GM23338 (cell line): ENCODE measurements at regions not wholly inside any gene's neighbourhood (a gene's known extent, or its start where the extent isn't known, plus 50 kb on each side); places are given as distances from the start of the nearest gene placed in this dataset.
"Not testable (repeated sequence)": the region's sequence is repeated elsewhere in the genome, so short reads cannot be mapped to it uniquely, and the experiment has no call there.

ENCODE experiments used
- ATAC-seq: fragments of 200-7000 bp; cut with Tn5 transposase; 3 replicates; pipeline ENCODE4 v1.9.1; 2020
- DNase-seq: peaks from one replicate; pipeline ENCODE4 v3.0.0-alpha.2; 2015; ENCODE audit warnings: low spot score
- H2AFZ ChIP-seq: fragments of 200-600 bp; sonication (generic); 2 replicates; pipeline ENCODE4 v1.8.0; 2016; ENCODE audit warnings: antibody characterized with exemption, mild to moderate bottlenecking, moderate library complexity
- H3F3A ChIP-seq: fragments of 200-600 bp; sonication (generic); replicated peaks from 2 replicates; pipeline ENCODE4 v1.8.0; 2017; ENCODE audit warnings: antibody characterized with exemption, mixed run types, low read depth
- H3K27ac ChIP-seq: fragments of 200-600 bp; sonication (generic); 2 replicates; pipeline ENCODE4 v1.6.1; 2016; ENCODE audit warnings: low read depth
- H3K27me3 ChIP-seq: fragments of 200-600 bp; sonication (generic); 2 replicates; pipeline ENCODE4 v1.8.0; 2016; ENCODE audit warnings: mild to moderate bottlenecking, mixed run types, moderate library complexity; ENCODE audit not compliant: insufficient read depth
- H3K36me3 ChIP-seq: fragments of 200-600 bp; sonication (generic); 2 replicates; pipeline ENCODE4 v1.8.0; 2016; ENCODE audit warnings: mild to moderate bottlenecking; ENCODE audit not compliant: insufficient read depth
- H3K4me1 ChIP-seq: fragments of 200-600 bp; sonication (generic); 2 replicates; pipeline ENCODE4 v1.8.0; 2016; ENCODE audit warnings: mild to moderate bottlenecking, moderate library complexity; ENCODE audit not compliant: insufficient read depth
- H3K4me2 ChIP-seq: fragments of 200-600 bp; sonication (generic); 2 replicates; pipeline ENCODE4 v1.7.1; 2017; ENCODE audit warnings: mixed run types
- H3K4me3 ChIP-seq: fragments of 200-600 bp; sonication (generic); 2 replicates; pipeline ENCODE4 v1.6.1; 2016; ENCODE audit warnings: mixed run types
- H3K79me2 ChIP-seq: fragments of 200-600 bp; sonication (generic); replicated peaks from 2 replicates; pipeline ENCODE4 v1.8.0; 2017; ENCODE audit warnings: mild to moderate bottlenecking; ENCODE audit not compliant: insufficient read depth
- H3K9me2 ChIP-seq: fragments of 200-600 bp; sonication (generic); 2 replicates; pipeline ENCODE4 v1.8.0; 2017; ENCODE audit not compliant: insufficient read depth
- H4K20me1 ChIP-seq: fragments of 200-600 bp; sonication (generic); replicated peaks from 2 replicates; pipeline ENCODE4 v1.8.0; 2017; ENCODE audit warnings: mild to moderate bottlenecking; ENCODE audit not compliant: insufficient read depth
- H3K27ac Mint-ChIP-seq: 2 replicates; pipeline ENCODE4 v1.8.0; 2020; ENCODE audit warnings: inconsistent platforms, mild to moderate bottlenecking, moderate library complexity, mixed read lengths
- H3K27me3 Mint-ChIP-seq: 3 replicates; pipeline ENCODE4 v1.8.0; 2022; ENCODE audit warnings: low read depth, mild to moderate bottlenecking, moderate library complexity, mixed read lengths, inconsistent platforms; ENCODE audit not compliant: insufficient read depth, poor library complexity
- H3K36me3 Mint-ChIP-seq: 3 replicates; pipeline ENCODE4 v1.8.0; 2021; ENCODE audit warnings: low read depth, mild to moderate bottlenecking, inconsistent platforms, moderate library complexity, mixed read lengths
- H3K4me1 Mint-ChIP-seq: 3 replicates; pipeline ENCODE4 v1.8.0; 2020; ENCODE audit warnings: mild to moderate bottlenecking, inconsistent platforms, mixed read lengths
- H3K4me3 Mint-ChIP-seq: 3 replicates; pipeline ENCODE4 v1.8.0; 2021; ENCODE audit warnings: moderate library complexity, mild to moderate bottlenecking, inconsistent platforms, mixed read lengths
- H3K9me3 Mint-ChIP-seq: 3 replicates; pipeline ENCODE4 v1.8.0; 2020; ENCODE audit warnings: moderate library complexity, mild to moderate bottlenecking, inconsistent platforms, mixed read lengths
- CREB1 ChIP-seq: fragments of 250-450 bp; sonication (Bioruptor Pico); IDR thresholded peaks from 2 replicates; pipeline ENCODE4 v1.5.0; 2020; ENCODE audit warnings: low read depth, mild to moderate bottlenecking, moderate library complexity
- CTCF ChIP-seq, 2 experiments: fragments of 200-600 bp in 1 of 2; sonication (generic) in 1 of 2; conservative IDR thresholded peaks; 2 replicates each; pipeline versions ENCODE4 v1.5.1 to v1.6.1; 2016 to 2017; ENCODE audit warnings: antibody characterized with exemption in 2 of 2, low read depth in 2 of 2, mild to moderate bottlenecking in 2 of 2, moderate library complexity in 1 of 2
- NANOG ChIP-seq: IDR thresholded peaks from 2 replicates; pipeline ENCODE4 v1.6.1; 2016; ENCODE audit warnings: antibody characterized with exemption, borderline replicate concordance
- POLR2AphosphoS5 ChIP-seq: IDR thresholded peaks from 2 replicates; pipeline ENCODE4 v1.6.1; 2016; ENCODE audit warnings: antibody characterized with exemption, low read depth
- REST ChIP-seq: IDR thresholded peaks from one replicate; pipeline ENCODE4 v1.6.1; 2018; ENCODE audit warnings: antibody characterized with exemption; ENCODE audit not compliant: unreplicated experiment
- STAT1 ChIP-seq: IDR thresholded peaks from one replicate; pipeline ENCODE4 v1.6.1; 2016; ENCODE audit warnings: antibody characterized with exemption; ENCODE audit not compliant: unreplicated experiment
- ZNF114 ChIP-seq: fragments of 250-450 bp; sonication (Bioruptor Pico); IDR thresholded peaks from 2 replicates; pipeline ENCODE4 v1.5.0; 2020; ENCODE audit warnings: mild to moderate bottlenecking, moderate library complexity
- ZNF331 ChIP-seq: fragments of 250-450 bp; sonication (Bioruptor Pico); IDR thresholded peaks from 2 replicates; pipeline ENCODE4 v1.5.0; 2020; ENCODE audit warnings: low read depth, mild to moderate bottlenecking, moderate library complexity
- TF ChIP-seq, protein P1 (sequence below): IDR thresholded peaks from 2 replicates; pipeline ENCODE4 v1.6.1; 2016; ENCODE audit warnings: antibody characterized with exemption

- peak; percentile 34 for DNase-seq
- ATAC-seq, result peak; percentile 59
- no peaks in the 10 kb centered on the region for H4K20me1 ChIP-seq
- Mint-ChIP-seq H3K36me3 (no peaks in the 10 kb centered on the region), H3K27ac (no peak overlapping the region), H3K27me3 (no peaks in the 10 kb centered on the region), H3K4me3 (no peak overlapping the region), H3K9me3 (no peaks in the 10 kb centered on the region), H3K4me1 (peaks cover 16% of the 10 kb centered on the region)
- H3K4me2 ChIP-seq, result peak overlapping the region; percentile 46
- H3K4me1 ChIP-seq, result peaks cover 29% of the 10 kb centered on the region
- no peaks in the 10 kb centered on the region for H3K9me2 ChIP-seq
- H2AFZ ChIP-seq, result no peak overlapping the region
- H3F3A ChIP-seq, result no peaks in the 10 kb centered on the region
- 0 out of 2 replicates have a peak overlapping the region, but pooled peaks have one; percentile 10 for H3K4me3 ChIP-seq
- no peaks in the 10 kb centered on the region for H3K36me3 ChIP-seq
- no peaks in the 10 kb centered on the region for H3K27me3 ChIP-seq
- TF ChIP-seq REST (no peak), NANOG (peak; percentile 28; the same call in 1 of the 2 replicates)
- H3K79me2 ChIP-seq, result no peaks in the 10 kb centered on the region
- peak overlapping the region; percentile 30; the same call in 1 of the 2 replicates for H3K27ac ChIP-seq
Observed at GRCh38 chr9:28135549-28135948, 562.3 kb upstream of the C9orf72 start.

GRCh38 chr9:28136113-28136512 is 562.8 kb upstream of the C9orf72 start:
- Mint-ChIP-seq H3K4me3 (no peak overlapping the region), H3K9me3 (no peaks in the 10 kb centered on the region), H3K27ac (no peak overlapping the region), H3K36me3 (no peaks in the 10 kb centered on the region), H3K27me3 (no peaks in the 10 kb centered on the region), H3K4me1 (peaks cover 16% of the 10 kb centered on the region)
- H3K27ac ChIP-seq, result peak overlapping the region; percentile 7; the same call in 1 of the 2 replicates
- peak overlapping the region; percentile 46; the same call in 1 of the 2 replicates for H3K4me2 ChIP-seq
- no peaks in the 10 kb centered on the region for H3K36me3 ChIP-seq
- DNase-seq (peak; percentile 31), ATAC-seq (peak; percentile 79)
- no peak overlapping the region for H3K4me3 ChIP-seq
- H4K20me1 ChIP-seq, result no peaks in the 10 kb centered on the region
- H3F3A ChIP-seq, result no peaks in the 10 kb centered on the region
- no peaks in the 10 kb centered on the region for H3K79me2 ChIP-seq
- no peaks in the 10 kb centered on the region for H3K27me3 ChIP-seq
- no peak overlapping the region for H2AFZ ChIP-seq
- H3K4me1 ChIP-seq, result peaks cover 29% of the 10 kb centered on the region
- TF ChIP-seq POLR2AphosphoS5, result no peak
- TF ChIP-seq CTCF (conservative IDR thresholded peaks at IDR 0.05; ENCODE audit: low read depth in 2 of 2), result peak in 1 of 2 experiments; percentile 6; a peak in 1 of 4 replicates
- TF ChIP-seq ZNF331 (CRISPR knock-in tag), result no peak
- no peak for TF ChIP-seq ZNF114 (CRISPR knock-in tag)
- no peak for TF ChIP-seq CREB1 (CRISPR knock-in tag)
- TF ChIP-seq REST, result no peak
- no peak for TF ChIP-seq STAT1
- TF ChIP-seq, protein P1, sequence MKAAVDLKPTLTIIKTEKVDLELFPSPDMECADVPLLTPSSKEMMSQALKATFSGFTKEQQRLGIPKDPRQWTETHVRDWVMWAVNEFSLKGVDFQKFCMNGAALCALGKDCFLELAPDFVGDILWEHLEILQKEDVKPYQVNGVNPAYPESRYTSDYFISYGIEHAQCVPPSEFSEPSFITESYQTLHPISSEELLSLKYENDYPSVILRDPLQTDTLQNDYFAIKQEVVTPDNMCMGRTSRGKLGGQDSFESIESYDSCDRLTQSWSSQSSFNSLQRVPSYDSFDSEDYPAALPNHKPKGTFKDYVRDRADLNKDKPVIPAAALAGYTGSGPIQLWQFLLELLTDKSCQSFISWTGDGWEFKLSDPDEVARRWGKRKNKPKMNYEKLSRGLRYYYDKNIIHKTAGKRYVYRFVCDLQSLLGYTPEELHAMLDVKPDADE, result no peak
- H3K9me2 ChIP-seq, result no peaks in the 10 kb centered on the region

DNA sequence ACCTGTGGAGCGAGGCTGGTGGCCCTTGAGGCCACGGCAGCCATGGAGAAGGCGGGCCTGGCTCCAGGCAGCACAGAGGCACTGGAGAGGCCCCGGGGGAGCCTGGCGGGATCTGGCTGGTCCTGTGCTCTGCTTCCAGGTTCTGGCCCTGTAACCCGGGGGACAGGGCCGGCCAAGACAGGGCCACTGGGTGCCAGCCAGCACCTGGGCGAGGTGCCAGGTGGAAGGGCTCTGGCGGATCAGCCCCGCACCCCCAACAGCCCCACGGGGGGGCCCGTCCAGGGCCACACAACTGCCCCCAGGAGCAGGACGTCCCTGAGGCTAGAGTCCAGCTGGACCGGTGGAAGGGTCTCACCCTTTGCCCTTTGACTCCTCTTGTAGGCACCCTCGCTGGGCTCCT is 574.1 kb upstream of the C9orf72 start:
- H3K4me3 ChIP-seq, H3K4me1 Mint-ChIP-seq, H3K27me3 ChIP-seq, H3K4me2 ChIP-seq, H3K79me2 ChIP-seq, H3K27ac ChIP-seq, H3K27ac Mint-ChIP-seq, H2AFZ ChIP-seq, ATAC-seq, DNase-seq, H3K4me3 Mint-ChIP-seq, H3K27me3 Mint-ChIP-seq, H4K20me1 ChIP-seq, H3K36me3 ChIP-seq, H3K4me1 ChIP-seq, H3K9me2 ChIP-seq, H3F3A ChIP-seq: not testable (repeated sequence)
- Mint-ChIP-seq H3K9me3 (peaks cover 17% of the 10 kb centered on the region), H3K36me3 (peaks cover 17% of the 10 kb centered on the region; the same call in 2 of the 3 replicates)
